Activated T-helper 1 cell treated with anti-CD3 and anti-CD28 coated beads, Interleukin-12 subunit alpha, Interleukin-12 subunit beta, Interleukin-2, Interleukin-4 antibody, amounts not matched to agents 30 ng/mL and 10 ng/mL and 1 ng/mL, durations not matched to agents 14 hours and 24 hours and 36 hours (primary cell): ENCODE measurements at regions not wholly inside any gene's neighbourhood (a gene's known extent, or its start where the extent isn't known, plus 50 kb on each side); places are given as distances from the start of the nearest gene placed in this dataset.
"Not testable (repeated sequence)": the region's sequence is repeated elsewhere in the genome, so short reads cannot be mapped to it uniquely, and the experiment has no call there.

Experiments
- DNase-seq: peaks from one replicate; pipeline ENCODE4 v3.0.0; 2021; ENCODE audit warnings: low spot score
- H3K27ac Mint-ChIP-seq: one replicate; pipeline ENCODE4 v1.8.0; 2021; ENCODE audit warnings: mild to moderate bottlenecking, mixed read lengths
- H3K27me3 Mint-ChIP-seq: one replicate; pipeline ENCODE4 v1.8.0; 2022; ENCODE audit warnings: mild to moderate bottlenecking, moderate library complexity, mixed read lengths; ENCODE audit not compliant: insufficient read depth
- H3K36me3 Mint-ChIP-seq: one replicate; pipeline ENCODE4 v1.8.0; 2021; ENCODE audit warnings: low read depth, mixed read lengths
- H3K4me1 Mint-ChIP-seq: one replicate; pipeline ENCODE4 v1.8.0; 2021; ENCODE audit warnings: low read depth, mixed read lengths
- H3K4me3 Mint-ChIP-seq: one replicate; pipeline ENCODE4 v1.8.0; 2021; ENCODE audit warnings: mild to moderate bottlenecking, moderate library complexity, mixed read lengths
- H3K9me3 Mint-ChIP-seq: one replicate; pipeline ENCODE4 v1.8.0; 2021; ENCODE audit warnings: mixed read lengths
- intact Hi-C: fragments of 100-400 bp; cut with micrococcal nuclease; formaldehyde crosslinking; loops from one replicate; pipeline ENCODE4 v1.15.1; 2024

- peaks cover 11% of the 10 kb centered on the region for H3K4me1 Mint-ChIP-seq
- no peak for DNase-seq
- H3K27ac Mint-ChIP-seq = no peak overlapping the region
- H3K4me3 Mint-ChIP-seq = no peak overlapping the region
- no peaks in the 10 kb centered on the region for H3K9me3 Mint-ChIP-seq
- intact Hi-C loops = no loop called here
- peaks cover 7% of the 10 kb centered on the region for H3K27me3 Mint-ChIP-seq
- H3K36me3 Mint-ChIP-seq = no peaks in the 10 kb centered on the region
Measured at GRCh38 chr6:20263059-20263458, 50.8 kb upstream of the MBOAT1 start.

- peaks cover 10% of the 10 kb centered on the region for H3K27me3 Mint-ChIP-seq
- H3K27ac Mint-ChIP-seq = no peak overlapping the region
- H3K4me1 Mint-ChIP-seq = peaks cover 11% of the 10 kb centered on the region
- intact Hi-C loops = no loop called here
- H3K4me3 Mint-ChIP-seq = no peak overlapping the region
- H3K9me3 Mint-ChIP-seq = no peaks in the 10 kb centered on the region
- H3K36me3 Mint-ChIP-seq = no peaks in the 10 kb centered on the region
- DNase-seq = no peak
Measured at GRCh38 chr6:20265842-20266241, 53.6 kb upstream of the MBOAT1 start.

GRCh38 chr6:20266851-20267608, 54.8 kb upstream of the MBOAT1 start:
- H3K36me3 Mint-ChIP-seq = no peaks in the 10 kb centered on the region
- no peak overlapping the region for H3K27ac Mint-ChIP-seq
- H3K9me3 Mint-ChIP-seq = no peaks in the 10 kb centered on the region
- no peak for DNase-seq
- no peak overlapping the region for H3K4me3 Mint-ChIP-seq
- peaks cover 11% of the 10 kb centered on the region for H3K4me1 Mint-ChIP-seq
- H3K27me3 Mint-ChIP-seq = peaks cover 10% of the 10 kb centered on the region
- intact Hi-C loops = no loop called here

GRCh38 chr6:20269181-20269580, 56.9 kb upstream of the MBOAT1 start:
- H3K4me3 Mint-ChIP-seq = no peak overlapping the region
- intact Hi-C loops = no loop called here
- DNase-seq = no peak
- peaks cover 11% of the 10 kb centered on the region for H3K27me3 Mint-ChIP-seq
- no peak overlapping the region for H3K27ac Mint-ChIP-seq
- H3K4me1 Mint-ChIP-seq = peaks cover 11% of the 10 kb centered on the region
- no peaks in the 10 kb centered on the region for H3K36me3 Mint-ChIP-seq
- H3K9me3 Mint-ChIP-seq = no peaks in the 10 kb centered on the region

GRCh38 chr6:20271818-20272217, 59.5 kb upstream of the MBOAT1 start:
- no peak overlapping the region for H3K4me3 Mint-ChIP-seq
- no peaks in the 10 kb centered on the region for H3K9me3 Mint-ChIP-seq
- peaks cover 14% of the 10 kb centered on the region for H3K27me3 Mint-ChIP-seq
- no peaks in the 10 kb centered on the region for H3K36me3 Mint-ChIP-seq
- intact Hi-C loops = no loop called here
- H3K27ac Mint-ChIP-seq = no peak overlapping the region
- DNase-seq = no peak
- peaks cover 8% of the 10 kb centered on the region for H3K4me1 Mint-ChIP-seq

GRCh38 chr6:20274137-20274536, 61.9 kb upstream of the MBOAT1 start:
- no peak for DNase-seq
- Mint-ChIP-seq H3K36me3 (no peaks in the 10 kb centered on the region), H3K9me3 (no peaks in the 10 kb centered on the region), H3K27ac (no peak overlapping the region), H3K27me3 (peaks cover 19% of the 10 kb centered on the region), H3K4me1 (no peaks in the 10 kb centered on the region), H3K4me3 (no peak overlapping the region)
- intact Hi-C loops = no loop called here

GRCh38 chr6:20275837-20276236, 63.6 kb upstream of the MBOAT1 start:
- H3K9me3 Mint-ChIP-seq, H3K27ac Mint-ChIP-seq, DNase-seq, H3K4me3 Mint-ChIP-seq, H3K4me1 Mint-ChIP-seq, H3K36me3 Mint-ChIP-seq, intact Hi-C loops: not testable (repeated sequence)
- peaks cover 21% of the 10 kb centered on the region for H3K27me3 Mint-ChIP-seq

- H3K27ac Mint-ChIP-seq, intact Hi-C loops, DNase-seq, H3K36me3 Mint-ChIP-seq, H3K4me1 Mint-ChIP-seq, H3K4me3 Mint-ChIP-seq: not testable (repeated sequence)
- H3K27me3 Mint-ChIP-seq = peaks cover 34% of the 10 kb centered on the region
- peaks cover 11% of the 10 kb centered on the region for H3K9me3 Mint-ChIP-seq
Measured at GRCh38 chr6:20277724-20278123, 65.5 kb upstream of the MBOAT1 start.

- intact Hi-C loops = no loop called here
- no peak overlapping the region for H3K4me3 Mint-ChIP-seq
- no peaks in the 10 kb centered on the region for H3K36me3 Mint-ChIP-seq
- peaks cover 41% of the 10 kb centered on the region for H3K27me3 Mint-ChIP-seq
- no peak overlapping the region for H3K27ac Mint-ChIP-seq
- no peak for DNase-seq
- H3K9me3 Mint-ChIP-seq = peaks cover 19% of the 10 kb centered on the region
- no peaks in the 10 kb centered on the region for H3K4me1 Mint-ChIP-seq
Measured at GRCh38 chr6:20279051-20279450, 66.8 kb upstream of the MBOAT1 start.

GRCh38 chr6:20279608-20280287, 67.5 kb upstream of the MBOAT1 start:
- no peak for DNase-seq
- Mint-ChIP-seq H3K27ac (no peak overlapping the region), H3K36me3 (no peaks in the 10 kb centered on the region), H3K27me3 (peaks cover 40% of the 10 kb centered on the region), H3K4me1 (no peaks in the 10 kb centered on the region), H3K9me3 (peaks cover 25% of the 10 kb centered on the region), H3K4me3 (no peak overlapping the region)
- intact Hi-C loops = no loop called here

GRCh38 chr6:20280288-20280621, 68.0 kb upstream of the MBOAT1 start:
- no peak overlapping the region for H3K4me3 Mint-ChIP-seq
- peaks cover 40% of the 10 kb centered on the region for H3K27me3 Mint-ChIP-seq
- DNase-seq = no peak
- no peaks in the 10 kb centered on the region for H3K4me1 Mint-ChIP-seq
- H3K36me3 Mint-ChIP-seq = no peaks in the 10 kb centered on the region
- no peak overlapping the region for H3K27ac Mint-ChIP-seq
- H3K9me3 Mint-ChIP-seq = peaks cover 25% of the 10 kb centered on the region
- intact Hi-C loops = no loop called here

GRCh38 chr6:20284672-20285071, 72.4 kb upstream of the MBOAT1 start:
- DNase-seq = no peak
- H3K27me3 Mint-ChIP-seq = peaks cover 34% of the 10 kb centered on the region
- H3K36me3 Mint-ChIP-seq = no peaks in the 10 kb centered on the region
- intact Hi-C loops = no loop called here
- H3K27ac Mint-ChIP-seq = no peak overlapping the region
- no peaks in the 10 kb centered on the region for H3K4me1 Mint-ChIP-seq
- peaks cover 25% of the 10 kb centered on the region for H3K9me3 Mint-ChIP-seq
- no peak overlapping the region for H3K4me3 Mint-ChIP-seq

- peaks cover 12% of the 10 kb centered on the region for H3K4me1 Mint-ChIP-seq
Measured at GRCh38 chr6:20286968-20287565, 74.8 kb upstream of the MBOAT1 start.

More at GRCh38 chr6:20286968-20287565, 74.8 kb upstream of the MBOAT1 start:
- H3K4me3 Mint-ChIP-seq = no peak overlapping the region
- peaks cover 19% of the 10 kb centered on the region for H3K27me3 Mint-ChIP-seq
- H3K9me3 Mint-ChIP-seq = peaks cover 17% of the 10 kb centered on the region
- no peak for DNase-seq
- no peaks in the 10 kb centered on the region for H3K36me3 Mint-ChIP-seq
- intact Hi-C loops = no loop called here
- H3K27ac Mint-ChIP-seq = no peak overlapping the region
